Dendritic cell treated with granulocyte-macrophage colony-stimulating factor and Interleukin-4, amounts not matched to agents 40 ng/mL and 50 ng/mL, for 4 days (primary cell): ENCODE measurements at regions not wholly inside any gene's neighbourhood (a gene's known extent, or its start where the extent isn't known, plus 50 kb on each side); places are given as distances from the start of the nearest gene placed in this dataset.

ENCODE experiments used
- H3K27ac Mint-ChIP-seq: one replicate; pipeline ENCODE4 v1.8.0; 2022; ENCODE audit warnings: mild to moderate bottlenecking, mixed read lengths
- H3K27me3 Mint-ChIP-seq: one replicate; pipeline ENCODE4 v1.8.0; 2022; ENCODE audit warnings: mild to moderate bottlenecking, mixed read lengths
- H3K36me3 Mint-ChIP-seq: one replicate; pipeline ENCODE4 v1.8.0; 2022; ENCODE audit warnings: low read depth, mixed read lengths
- H3K4me1 Mint-ChIP-seq: one replicate; pipeline ENCODE4 v1.8.0; 2022; ENCODE audit warnings: low read depth, mixed read lengths
- H3K4me3 Mint-ChIP-seq: one replicate; pipeline ENCODE4 v1.8.0; 2022; ENCODE audit warnings: mild to moderate bottlenecking, moderate library complexity, mixed read lengths
- H3K9me3 Mint-ChIP-seq: one replicate; pipeline ENCODE4 v1.8.0; 2022; ENCODE audit warnings: mixed read lengths
- intact Hi-C: fragments of 100-400 bp; cut with micrococcal nuclease; formaldehyde crosslinking; loops from one replicate; pipeline ENCODE4 v1.15.0; 2022

- intact Hi-C loops, result no loop called here
- Mint-ChIP-seq H3K27me3 (no peaks in the 10 kb centered on the region), H3K4me1 (no peaks in the 10 kb centered on the region), H3K27ac (no peak overlapping the region), H3K9me3 (no peaks in the 10 kb centered on the region), H3K4me3 (no peak overlapping the region), H3K36me3 (no peaks in the 10 kb centered on the region)
Observed at GRCh38 chr16:6027733-6028132, 930.1 kb upstream of the EEF2KMT start.

GRCh38 chr16:6023449-6023848, 925.9 kb upstream of the EEF2KMT start:
- Mint-ChIP-seq H3K9me3 (no peaks in the 10 kb centered on the region), H3K36me3 (no peaks in the 10 kb centered on the region), H3K27ac (no peak overlapping the region), H3K4me3 (no peak overlapping the region), H3K27me3 (peaks cover 29% of the 10 kb centered on the region), H3K4me1 (no peaks in the 10 kb centered on the region)
- intact Hi-C loops, result no loop called here

- Mint-ChIP-seq H3K27me3 (peaks cover 36% of the 10 kb centered on the region), H3K9me3 (no peaks in the 10 kb centered on the region), H3K36me3 (no peaks in the 10 kb centered on the region), H3K27ac (no peak overlapping the region), H3K4me1 (no peaks in the 10 kb centered on the region), H3K4me3 (no peak overlapping the region)
- intact Hi-C loops, result no loop called here
Observed at GRCh38 chr16:6021276-6021943, 923.8 kb upstream of the EEF2KMT start.

GRCh38 chr16:6020162-6020985, 922.8 kb upstream of the EEF2KMT start:
- intact Hi-C loops, result no loop called here
- Mint-ChIP-seq H3K9me3 (no peaks in the 10 kb centered on the region), H3K36me3 (no peaks in the 10 kb centered on the region), H3K4me3 (no peak overlapping the region), H3K4me1 (no peaks in the 10 kb centered on the region), H3K27ac (no peak overlapping the region), H3K27me3 (peaks cover 39% of the 10 kb centered on the region)

- Mint-ChIP-seq H3K36me3 (no peaks in the 10 kb centered on the region), H3K4me1 (no peaks in the 10 kb centered on the region), H3K27ac (no peak overlapping the region), H3K9me3 (no peaks in the 10 kb centered on the region), H3K27me3 (peaks cover 39% of the 10 kb centered on the region), H3K4me3 (no peak overlapping the region)
- intact Hi-C loops, result no loop called here
Observed at GRCh38 chr16:6019490-6019991, 921.9 kb upstream of the EEF2KMT start.

GRCh38 chr16:6018848-6019489, 921.4 kb upstream of the EEF2KMT start:
- Mint-ChIP-seq H3K9me3 (no peaks in the 10 kb centered on the region), H3K4me1 (no peaks in the 10 kb centered on the region), H3K36me3 (no peaks in the 10 kb centered on the region), H3K27me3 (peaks cover 39% of the 10 kb centered on the region), H3K4me3 (no peak overlapping the region), H3K27ac (no peak overlapping the region)
- intact Hi-C loops, result no loop called here

- H3K4me1 Mint-ChIP-seq, result no peaks in the 10 kb centered on the region
- no peaks in the 10 kb centered on the region for H3K36me3 Mint-ChIP-seq
- intact Hi-C loops, result no loop called here
- H3K4me3 Mint-ChIP-seq, result no peak overlapping the region
- no peak overlapping the region for H3K27ac Mint-ChIP-seq
- H3K27me3 Mint-ChIP-seq, result peaks cover 38% of the 10 kb centered on the region
- no peaks in the 10 kb centered on the region for H3K9me3 Mint-ChIP-seq
Observed at GRCh38 chr16:6016530-6017184, 919.1 kb upstream of the EEF2KMT start.

GRCh38 chr16:6012716-6013115, 915.1 kb upstream of the EEF2KMT start:
- intact Hi-C loops, result no loop called here
- Mint-ChIP-seq H3K36me3 (no peaks in the 10 kb centered on the region), H3K27ac (no peak overlapping the region), H3K4me3 (no peak overlapping the region), H3K4me1 (no peaks in the 10 kb centered on the region), H3K9me3 (no peaks in the 10 kb centered on the region), H3K27me3 (peaks cover 4% of the 10 kb centered on the region)

GRCh38 chr16:6009151-6009550, 911.6 kb upstream of the EEF2KMT start:
- intact Hi-C loops, result no loop called here
- Mint-ChIP-seq H3K36me3 (no peaks in the 10 kb centered on the region), H3K9me3 (no peaks in the 10 kb centered on the region), H3K27me3 (no peaks in the 10 kb centered on the region), H3K4me3 (no peak overlapping the region), H3K27ac (no peak overlapping the region), H3K4me1 (no peaks in the 10 kb centered on the region)

GRCh38 chr16:6008670-6009069, 911.1 kb upstream of the EEF2KMT start:
- Mint-ChIP-seq H3K4me3 (no peak overlapping the region), H3K27me3 (no peaks in the 10 kb centered on the region), H3K27ac (no peak overlapping the region), H3K9me3 (no peaks in the 10 kb centered on the region), H3K4me1 (no peaks in the 10 kb centered on the region), H3K36me3 (no peaks in the 10 kb centered on the region)
- intact Hi-C loops, result no loop called here

GRCh38 chr16:5993356-5993755, 895.8 kb upstream of the EEF2KMT start:
- H3K4me1 Mint-ChIP-seq, result no peaks in the 10 kb centered on the region
- H3K9me3 Mint-ChIP-seq, result no peaks in the 10 kb centered on the region
- intact Hi-C loops, result no loop called here
- no peaks in the 10 kb centered on the region for H3K27me3 Mint-ChIP-seq
- H3K4me3 Mint-ChIP-seq, result no peak overlapping the region
- no peaks in the 10 kb centered on the region for H3K36me3 Mint-ChIP-seq
- no peak overlapping the region for H3K27ac Mint-ChIP-seq

- intact Hi-C loops, result no loop called here
- no peaks in the 10 kb centered on the region for H3K9me3 Mint-ChIP-seq
- H3K27me3 Mint-ChIP-seq, result peaks cover 2% of the 10 kb centered on the region
- H3K27ac Mint-ChIP-seq, result no peak overlapping the region
- H3K4me3 Mint-ChIP-seq, result no peak overlapping the region
- no peaks in the 10 kb centered on the region for H3K4me1 Mint-ChIP-seq
- no peaks in the 10 kb centered on the region for H3K36me3 Mint-ChIP-seq
Observed at GRCh38 chr16:5982979-5983378, 885.4 kb upstream of the EEF2KMT start.

GRCh38 chr16:5979905-5980550, 882.4 kb upstream of the EEF2KMT start:
- H3K36me3 Mint-ChIP-seq, result no peaks in the 10 kb centered on the region
- peaks cover 2% of the 10 kb centered on the region for H3K27me3 Mint-ChIP-seq
- no peak overlapping the region for H3K4me3 Mint-ChIP-seq
- intact Hi-C loops, result no loop called here
- no peak overlapping the region for H3K27ac Mint-ChIP-seq
- H3K9me3 Mint-ChIP-seq, result no peaks in the 10 kb centered on the region
- no peaks in the 10 kb centered on the region for H3K4me1 Mint-ChIP-seq
